ENCODE measurements at regions not wholly inside any gene's neighbourhood (a gene's known extent, or its start where the extent isn't known, plus 50 kb on each side); places are given as distances from the start of the nearest gene placed in this dataset.

GRCh38 chr15:36358523-36358922 is 220.9 kb upstream of the CDIN1 start:
- no peak for DNase-seq (ENCODE audit: low read depth)
- in situ Hi-C loops (cut with HindIII; ENCODE audit: low sequenced_read_pairs): no loop called here
- TF ChIP-seq, protein P1, sequence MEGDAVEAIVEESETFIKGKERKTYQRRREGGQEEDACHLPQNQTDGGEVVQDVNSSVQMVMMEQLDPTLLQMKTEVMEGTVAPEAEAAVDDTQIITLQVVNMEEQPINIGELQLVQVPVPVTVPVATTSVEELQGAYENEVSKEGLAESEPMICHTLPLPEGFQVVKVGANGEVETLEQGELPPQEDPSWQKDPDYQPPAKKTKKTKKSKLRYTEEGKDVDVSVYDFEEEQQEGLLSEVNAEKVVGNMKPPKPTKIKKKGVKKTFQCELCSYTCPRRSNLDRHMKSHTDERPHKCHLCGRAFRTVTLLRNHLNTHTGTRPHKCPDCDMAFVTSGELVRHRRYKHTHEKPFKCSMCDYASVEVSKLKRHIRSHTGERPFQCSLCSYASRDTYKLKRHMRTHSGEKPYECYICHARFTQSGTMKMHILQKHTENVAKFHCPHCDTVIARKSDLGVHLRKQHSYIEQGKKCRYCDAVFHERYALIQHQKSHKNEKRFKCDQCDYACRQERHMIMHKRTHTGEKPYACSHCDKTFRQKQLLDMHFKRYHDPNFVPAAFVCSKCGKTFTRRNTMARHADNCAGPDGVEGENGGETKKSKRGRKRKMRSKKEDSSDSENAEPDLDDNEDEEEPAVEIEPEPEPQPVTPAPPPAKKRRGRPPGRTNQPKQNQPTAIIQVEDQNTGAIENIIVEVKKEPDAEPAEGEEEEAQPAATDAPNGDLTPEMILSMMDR (IDR thresholded peaks at IDR 0.05; ENCODE audit: low read depth, low read length, missing control alignments): no peak
- H3K4me3 ChIP-seq (ENCODE audit: low read depth, low read length): no peak overlapping the region

DNA sequence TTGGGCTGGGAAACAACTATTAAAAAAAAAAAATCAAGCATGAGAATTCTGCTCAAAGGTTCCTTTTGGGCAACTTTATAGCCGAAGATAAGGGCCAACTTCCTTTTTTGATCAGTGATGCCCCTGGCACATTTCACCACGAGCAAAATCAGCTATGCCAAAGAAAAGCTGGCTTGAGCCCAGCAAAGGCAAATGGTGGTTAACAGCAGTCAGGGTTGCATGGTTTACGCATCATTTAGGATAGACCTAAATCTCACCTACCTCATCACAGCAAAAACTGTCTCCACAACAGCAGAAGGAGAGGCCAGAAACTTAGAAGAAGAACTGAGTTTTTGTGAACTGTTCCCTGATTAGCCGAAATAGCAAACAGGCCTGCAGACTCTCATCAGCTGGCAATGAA is 220.1 kb upstream of the CDIN1 start:
- H3K4me3 ChIP-seq (ENCODE audit: low read depth, low read length): no peak overlapping the region
- TF ChIP-seq, protein P1 (IDR thresholded peaks at IDR 0.05; ENCODE audit: low read depth, low read length, missing control alignments): no peak
- DNase-seq (ENCODE audit: low read depth): no peak
- in situ Hi-C loops (cut with HindIII; ENCODE audit: low sequenced_read_pairs): no loop called here

GRCh38 chr15:36361351-36361870 is 218.0 kb upstream of the CDIN1 start:
- TF ChIP-seq, protein P1 (IDR thresholded peaks at IDR 0.05; ENCODE audit: low read depth, low read length, missing control alignments): no peak
- in situ Hi-C loops (cut with HindIII; ENCODE audit: low sequenced_read_pairs): no loop called here
- DNase-seq (ENCODE audit: low read depth): no peak
- no peak overlapping the region for H3K4me3 ChIP-seq (ENCODE audit: low read depth, low read length)

GRCh38 chr15:36362509-36362915 is 216.9 kb upstream of the CDIN1 start:
- no peak overlapping the region for H3K4me3 ChIP-seq (ENCODE audit: low read depth, low read length)
- DNase-seq (ENCODE audit: low read depth): no peak
- in situ Hi-C loops (cut with HindIII; ENCODE audit: low sequenced_read_pairs): no loop called here
- TF ChIP-seq, protein P1 (IDR thresholded peaks at IDR 0.05; ENCODE audit: low read depth, low read length, missing control alignments): no peak

DNA sequence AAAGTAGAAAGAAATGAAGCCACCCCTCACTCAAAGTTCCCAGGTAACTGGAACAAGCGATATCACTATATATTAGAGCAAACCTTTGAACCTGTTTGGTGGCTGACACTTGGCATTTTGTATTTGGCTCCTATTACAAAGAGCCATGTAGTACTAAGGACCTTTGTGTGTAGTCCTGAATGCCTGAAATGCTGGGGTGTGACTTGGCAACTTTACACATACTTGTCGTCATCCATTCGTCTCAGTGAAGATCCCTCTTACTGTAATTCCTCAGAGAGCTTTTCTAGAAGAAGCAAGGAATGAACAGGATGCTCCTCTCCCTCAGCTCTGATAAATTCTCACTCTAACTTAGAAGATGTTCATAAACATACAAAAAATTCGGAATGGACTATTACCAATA is 216.1 kb upstream of the CDIN1 start:
- no peak overlapping the region for H3K4me3 ChIP-seq (ENCODE audit: low read depth, low read length)
- DNase-seq (ENCODE audit: low read depth): no peak
- TF ChIP-seq, protein P1 (IDR thresholded peaks at IDR 0.05; ENCODE audit: low read depth, low read length, missing control alignments): no peak
- in situ Hi-C loops (cut with HindIII; ENCODE audit: low sequenced_read_pairs): no loop called here

DNA sequence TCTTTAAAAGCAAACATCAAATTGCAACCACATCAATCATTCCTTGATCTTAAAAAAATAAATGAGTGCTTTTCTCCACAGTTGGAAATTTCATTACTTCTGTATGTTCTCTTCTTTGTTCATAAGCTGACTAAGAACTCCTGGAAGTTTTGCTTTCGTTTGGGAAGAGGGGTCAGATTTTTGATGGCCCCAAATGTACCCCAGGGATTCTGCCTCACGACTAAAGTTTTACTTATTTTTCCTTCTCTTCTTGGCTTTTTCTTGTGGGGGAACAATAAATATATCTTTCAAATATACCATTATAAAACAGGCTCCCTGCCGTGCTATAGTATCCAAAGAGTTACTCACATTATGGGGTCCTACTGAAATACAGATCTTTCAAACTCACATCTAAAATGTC is 215.0 kb upstream of the CDIN1 start:
- in situ Hi-C loops (cut with HindIII; ENCODE audit: low sequenced_read_pairs): no loop called here
- no peak overlapping the region for H3K4me3 ChIP-seq (ENCODE audit: low read depth, low read length)
- no peak for DNase-seq (ENCODE audit: low read depth)
- TF ChIP-seq, protein P1 (IDR thresholded peaks at IDR 0.05; ENCODE audit: low read depth, low read length, missing control alignments): no peak

- H3K4me3 ChIP-seq (ENCODE audit: low read depth, low read length): no peak overlapping the region
- in situ Hi-C loops (cut with HindIII; ENCODE audit: low sequenced_read_pairs): no loop called here
- no peak for DNase-seq (ENCODE audit: low read depth)
- TF ChIP-seq, protein P1 (IDR thresholded peaks at IDR 0.05; ENCODE audit: low read depth, low read length, missing control alignments): no peak
Measured at GRCh38 chr15:36365963-36366362, 213.5 kb upstream of the CDIN1 start.
